Cerebellar cortex (tissue), 1 donor: ENCODE measurements at regions not wholly inside any gene's neighbourhood (a gene's known extent, or its start where the extent isn't known, plus 50 kb on each side); places are given as distances from the start of the nearest gene placed in this dataset.
"Not testable (repeated sequence)": the region's sequence is repeated elsewhere in the genome, so short reads cannot be mapped to it uniquely, and the experiment has no call there.

ENCODE experiments used
- DNase-seq: peaks from one replicate; pipeline ENCODE4 v3.0.0-alpha.2; 2015; ENCODE audit warnings: low spot score

GRCh38 chr4:29708473-29708872, 1011.7 kb upstream of the PCDH7 start:
- no peak for DNase-seq

DNA sequence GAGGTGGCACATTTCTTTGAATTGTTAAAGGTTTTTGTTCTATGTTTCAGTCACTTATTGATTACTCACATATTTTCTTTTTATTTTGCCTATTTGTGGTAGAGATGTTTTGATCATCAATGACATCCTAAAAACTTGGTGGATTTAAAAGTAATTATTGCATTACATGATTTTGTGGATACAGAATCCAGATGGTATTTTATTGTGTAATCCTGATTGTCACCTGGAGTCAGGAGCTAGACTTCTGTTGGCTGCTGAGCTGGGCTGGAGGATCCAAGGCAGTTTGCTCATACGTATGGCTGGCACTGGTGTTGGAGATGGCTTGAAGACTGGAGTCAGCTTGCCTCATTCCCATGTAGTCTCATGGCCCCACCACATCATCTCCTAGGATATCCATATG, 1009.6 kb upstream of the PCDH7 start:
- DNase-seq = no peak

GRCh38 chr4:29711226-29711625, 1008.9 kb upstream of the PCDH7 start:
- no peak for DNase-seq

DNA sequence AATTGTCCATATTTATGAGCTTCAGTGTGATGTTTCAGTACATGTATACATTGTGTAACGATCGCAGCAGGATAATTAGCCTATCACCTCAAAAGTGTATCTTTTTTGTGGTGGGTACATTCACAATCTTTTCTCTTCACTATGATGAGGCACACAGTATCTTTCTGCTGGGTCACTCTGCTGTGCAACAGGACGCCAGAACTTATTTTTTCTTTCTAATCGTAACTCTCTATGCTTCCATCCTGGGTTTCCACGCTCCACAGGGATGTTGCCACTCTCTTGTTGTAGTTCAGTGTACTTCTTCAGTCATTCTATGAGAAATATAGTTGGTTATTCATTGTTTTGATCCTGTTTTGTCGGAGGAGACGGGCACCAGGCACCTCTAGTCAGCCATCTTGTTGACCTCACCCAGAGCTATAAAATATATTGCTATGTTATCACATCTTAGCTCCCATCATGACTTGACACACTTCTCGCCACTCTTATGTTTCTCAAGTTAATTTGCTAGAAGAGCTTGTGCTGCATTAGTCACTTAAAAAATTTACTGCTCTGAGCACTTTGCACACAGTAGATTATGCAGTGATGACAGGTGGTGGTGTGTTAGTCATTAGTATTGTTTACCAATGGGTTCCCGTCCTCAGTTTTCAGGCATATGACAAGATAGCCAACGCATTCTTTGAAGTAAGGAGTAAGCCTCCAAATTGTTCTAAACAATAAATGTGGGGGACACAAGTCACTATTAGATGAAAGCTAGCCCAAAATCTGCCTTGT, 1002.7 kb upstream of the PCDH7 start:
- no peak for DNase-seq

DNA sequence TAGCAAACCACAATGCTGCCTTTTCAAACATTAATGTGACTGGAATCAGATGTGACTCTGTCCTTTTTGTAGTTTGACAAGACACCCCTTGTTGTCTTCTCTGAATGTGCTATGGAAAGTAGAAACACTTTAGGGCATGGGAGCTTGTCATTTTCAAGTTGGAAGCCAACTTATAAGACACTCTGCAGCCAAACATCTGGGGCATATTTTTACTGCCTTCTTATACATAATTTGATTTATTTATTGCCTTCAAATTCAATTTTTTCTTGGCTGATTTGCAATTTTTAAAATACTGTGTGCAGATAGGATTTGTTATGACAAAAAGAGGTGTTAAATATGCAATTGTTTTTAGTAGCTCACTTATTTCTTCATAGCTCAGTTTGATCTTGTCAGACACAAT, 1002.0 kb upstream of the PCDH7 start:
- DNase-seq = no peak

DNA sequence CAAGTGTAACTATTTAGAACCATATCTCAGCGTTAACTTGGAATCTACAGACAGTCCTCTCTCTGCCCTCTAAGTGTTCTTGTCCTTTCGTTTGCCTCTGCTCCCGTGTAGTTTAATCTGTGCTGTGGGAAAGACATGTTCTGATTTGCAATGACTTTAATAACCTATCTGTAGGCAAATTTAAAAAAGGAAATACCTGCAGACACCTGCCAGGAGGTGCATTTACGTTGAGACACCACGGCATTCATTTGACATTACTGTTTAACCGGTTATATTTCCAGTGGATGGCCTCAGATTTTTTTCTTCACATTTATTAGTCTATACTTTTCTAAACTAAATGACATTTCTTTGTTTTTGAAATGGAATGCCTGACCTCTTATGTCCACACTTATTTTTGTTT, 997.9 kb upstream of the PCDH7 start:
- DNase-seq = no peak

- no peak for DNase-seq
These were observed 993.2 kb upstream of the PCDH7 start for GRCh38 chr4:29726938-29727337.

DNA sequence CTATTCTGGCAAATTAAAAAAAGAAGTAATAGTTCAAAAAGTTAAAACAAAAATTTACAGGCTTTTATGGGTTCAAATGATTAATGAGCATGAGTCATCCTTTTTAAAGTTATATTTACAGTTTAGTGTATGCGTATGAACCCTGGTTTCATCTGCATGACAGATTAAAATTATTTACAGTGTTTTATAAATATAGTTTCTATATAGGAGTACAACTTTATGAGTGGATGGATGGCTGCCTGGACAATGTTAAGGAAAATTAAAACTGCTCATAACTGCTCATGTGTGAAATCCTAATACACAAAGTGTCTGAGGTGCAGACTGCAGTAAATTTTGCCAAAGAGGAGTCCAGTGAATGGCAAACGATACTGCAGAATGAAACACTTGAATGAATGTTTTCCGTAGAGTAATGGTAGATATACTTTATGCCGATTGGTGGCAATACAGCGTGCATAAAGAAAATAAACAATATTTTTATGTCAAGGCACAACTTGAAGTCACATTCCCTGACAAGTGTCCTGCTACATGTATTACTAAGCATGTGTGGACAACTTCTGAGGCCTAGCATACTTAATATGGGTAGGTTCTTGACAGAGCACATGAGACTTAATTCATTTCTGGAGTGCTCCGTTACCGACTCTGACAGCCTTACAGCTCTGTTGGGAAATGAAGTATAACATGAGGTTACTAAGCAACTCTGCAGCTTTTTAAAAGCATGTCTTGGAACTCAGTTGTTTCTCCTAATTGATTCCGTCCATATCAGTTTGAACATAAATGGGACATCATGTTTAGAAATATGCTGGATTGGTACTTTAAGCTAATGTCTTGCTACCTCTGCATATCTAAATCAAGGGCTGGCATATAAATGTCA, 985.6 kb upstream of the PCDH7 start:
- DNase-seq = no peak

GRCh38 chr4:29756966-29757365, 963.2 kb upstream of the PCDH7 start:
- DNase-seq = no peak

DNA sequence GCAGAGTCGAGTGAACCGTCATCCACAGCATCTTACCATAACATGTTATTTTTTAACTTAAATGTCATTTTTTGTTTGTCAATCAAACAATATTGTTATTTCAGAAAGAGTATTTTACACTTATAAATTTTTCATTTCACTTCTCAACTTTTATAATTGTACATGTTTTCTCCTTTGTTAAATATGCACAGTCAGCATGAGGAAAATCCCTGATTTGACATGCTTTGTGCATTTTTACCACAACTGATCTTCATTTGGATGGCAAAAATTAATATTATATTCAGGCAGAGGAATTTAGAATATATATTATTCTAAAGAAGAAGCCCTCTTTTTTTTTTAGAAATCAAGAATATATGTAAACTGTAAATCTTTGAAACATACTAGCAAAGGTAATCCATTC, 958.0 kb upstream of the PCDH7 start:
- no peak for DNase-seq

- no peak for DNase-seq
These were observed 949.5 kb upstream of the PCDH7 start for GRCh38 chr4:29770627-29771026.

DNA sequence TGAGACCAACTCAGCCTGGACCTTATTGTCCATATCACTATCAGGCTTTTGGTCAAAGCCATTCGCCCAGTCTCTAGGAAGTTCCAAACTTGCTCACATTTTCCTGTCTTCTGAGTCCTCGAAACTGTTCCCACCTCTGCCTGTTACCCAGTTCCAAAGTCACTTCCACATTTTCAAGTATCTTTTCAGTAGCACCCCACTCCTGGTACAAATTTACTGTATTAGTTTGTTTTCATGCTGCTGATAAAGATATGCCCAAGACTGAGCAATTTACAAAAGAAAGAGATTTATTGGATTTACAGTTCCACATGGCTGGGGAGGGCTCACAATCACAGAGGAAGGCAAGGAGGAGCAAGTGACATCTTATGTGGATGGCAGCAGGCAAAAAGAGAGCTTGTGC, 932.0 kb upstream of the PCDH7 start:
- not testable (repeated sequence) for DNase-seq

DNA sequence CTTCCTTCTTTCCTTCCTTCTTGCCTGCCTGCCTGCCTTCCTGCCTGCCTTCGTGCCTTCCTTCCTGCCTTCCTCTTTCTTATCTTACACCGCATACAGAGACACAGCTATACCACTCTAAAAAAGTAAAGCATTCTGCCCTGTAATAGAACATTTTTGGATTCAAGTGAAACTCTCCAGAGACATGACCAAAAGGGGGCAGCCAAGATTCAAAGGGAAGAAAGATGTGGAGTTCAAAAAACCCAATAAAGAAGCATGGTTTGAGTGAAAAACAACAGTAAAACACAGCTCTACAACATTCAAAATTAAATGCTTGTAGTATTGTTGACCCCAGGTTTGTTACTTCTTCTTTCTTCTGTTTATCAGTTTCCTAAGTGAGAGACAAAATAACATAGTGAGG, 914.9 kb upstream of the PCDH7 start:
- no peak for DNase-seq

DNA sequence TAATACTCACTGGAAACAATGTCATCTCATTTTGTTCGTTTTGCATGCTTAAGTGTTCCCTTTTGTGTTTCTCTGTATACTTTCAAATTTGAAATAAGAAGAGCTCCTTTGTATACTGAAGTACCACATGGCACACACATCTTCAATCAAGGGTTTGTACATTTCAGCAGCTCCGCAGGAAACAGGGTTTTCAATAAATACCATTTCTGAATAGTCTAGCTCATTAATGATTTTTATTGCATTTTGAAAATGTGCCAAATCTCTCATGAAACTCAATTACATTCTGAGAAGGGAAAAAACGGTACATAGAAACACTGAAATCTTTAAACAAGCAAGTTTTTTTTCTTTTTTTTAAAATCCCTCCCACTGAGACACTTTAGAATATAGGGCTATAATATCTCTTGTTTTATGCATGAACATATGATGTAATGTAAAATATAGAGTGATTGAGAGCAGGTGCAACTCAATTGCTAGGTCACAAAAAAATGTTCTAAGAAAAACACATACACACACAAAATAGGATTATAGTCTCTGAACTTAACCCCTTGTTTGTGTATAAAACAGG, 914.2 kb upstream of the PCDH7 start:
- no peak for DNase-seq

DNA sequence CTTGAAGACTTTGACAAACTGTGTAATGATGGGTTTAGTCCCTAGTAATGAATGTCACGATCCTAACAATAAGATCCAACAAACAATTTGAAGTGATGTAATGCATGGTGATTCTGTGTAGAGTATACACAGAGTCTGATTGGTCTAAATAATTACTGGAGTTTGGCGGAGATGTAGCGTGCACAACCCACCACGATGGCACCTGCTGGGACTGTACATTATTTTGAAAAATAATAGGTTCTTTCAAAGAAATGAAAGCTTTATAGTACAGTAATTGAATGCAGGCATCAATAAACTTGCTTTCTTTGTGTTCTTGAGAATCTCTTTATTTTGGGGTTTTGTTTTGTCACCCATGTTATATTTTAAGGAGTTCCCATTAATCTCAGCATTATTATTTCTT, 902.2 kb upstream of the PCDH7 start:
- DNase-seq = no peak

DNA sequence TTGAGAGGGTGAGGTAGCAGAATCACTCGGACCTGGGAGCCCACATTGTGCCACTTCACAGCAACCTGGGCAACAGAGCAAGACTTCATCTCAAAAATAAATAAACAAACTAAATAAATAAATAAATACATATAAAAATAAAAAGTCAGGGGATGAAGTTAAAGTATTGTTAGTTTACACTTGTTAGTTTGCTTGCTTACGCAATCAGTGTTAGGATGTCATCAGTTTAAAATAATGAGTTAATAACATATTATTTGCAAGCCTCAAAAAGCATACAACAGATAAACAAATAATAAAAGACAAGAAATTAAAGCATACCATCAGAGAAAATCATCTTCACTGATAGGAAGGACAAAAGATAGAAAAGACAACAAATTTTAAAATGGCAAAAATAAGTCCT, 891.1 kb upstream of the PCDH7 start:
- no peak for DNase-seq

- DNase-seq = no peak
These were observed 867.6 kb upstream of the PCDH7 start for GRCh38 chr4:29852537-29852936.

DNA sequence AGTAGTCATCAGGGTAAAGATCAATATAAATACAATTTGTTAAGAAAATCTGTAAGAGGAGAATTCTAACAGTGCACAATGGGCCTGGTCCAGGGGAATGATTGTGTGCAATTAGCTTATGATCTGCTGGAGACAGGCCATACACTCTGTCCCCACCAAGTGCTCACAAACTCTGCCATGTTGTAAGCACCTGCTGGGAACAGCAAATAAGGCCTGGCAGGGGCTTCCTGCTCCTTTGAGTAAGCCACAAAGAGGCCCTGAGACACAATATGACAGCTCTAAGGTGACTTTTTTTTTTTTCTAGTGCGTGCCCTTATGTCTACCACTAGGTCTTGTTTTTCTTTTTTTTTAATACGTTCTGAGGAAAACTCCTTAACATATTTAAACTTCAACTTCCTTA, 866.3 kb upstream of the PCDH7 start:
- DNase-seq = no peak

GRCh38 chr4:29861307-29861706, 858.9 kb upstream of the PCDH7 start:
- no peak for DNase-seq

DNA sequence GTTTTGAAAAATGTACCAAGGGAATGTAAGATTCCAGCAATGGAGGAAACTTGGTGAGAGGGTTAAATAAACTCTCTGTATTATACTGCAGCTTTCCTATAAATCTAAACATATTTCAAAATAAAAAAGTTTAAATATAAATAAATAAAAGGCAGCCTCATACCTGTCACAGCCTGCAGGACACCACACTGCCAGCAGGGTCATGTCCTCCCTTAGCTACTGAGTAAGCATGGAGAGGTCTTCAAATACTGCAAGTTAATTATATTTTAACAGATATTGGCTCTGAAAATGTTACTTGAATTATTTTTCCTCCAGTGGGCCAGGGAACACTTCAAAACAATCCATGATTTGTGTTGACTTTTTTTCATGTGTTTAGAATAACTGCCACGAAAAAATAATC, 852.8 kb upstream of the PCDH7 start:
- DNase-seq = no peak

- DNase-seq = no peak
These were observed 819.8 kb upstream of the PCDH7 start for GRCh38 chr4:29900336-29900735.

DNA sequence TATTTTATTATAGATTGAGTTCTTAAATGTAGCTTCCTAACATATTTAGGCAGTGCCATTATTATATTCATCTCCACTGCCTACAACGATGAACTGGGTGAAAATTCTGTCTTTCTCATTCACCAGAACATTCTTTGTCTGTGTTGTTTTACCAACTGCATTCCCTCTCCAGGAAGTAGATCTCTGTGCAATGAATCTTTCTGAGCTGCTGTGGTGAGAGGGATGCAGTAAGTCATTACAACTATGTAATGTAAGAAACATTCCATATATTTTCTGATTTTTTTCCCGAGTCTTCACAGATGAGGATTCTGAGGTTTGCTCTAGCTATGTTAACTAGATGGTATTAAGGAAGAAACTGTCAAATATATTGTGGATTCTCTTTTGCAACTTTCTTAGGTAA, 811.9 kb upstream of the PCDH7 start:
- no peak for DNase-seq

- no peak for DNase-seq
These were observed 792.3 kb upstream of the PCDH7 start for GRCh38 chr4:29927895-29928294.
